Uterus (tissue), 2 donors: ENCODE measurements at regions not wholly inside any gene's neighbourhood (a gene's known extent, or its start where the extent isn't known, plus 50 kb on each side); places are given as distances from the start of the nearest gene placed in this dataset.

Experiments used
- POLR2A ChIP-seq, 2 donors: fragments of 450-650 bp; IDR thresholded peaks; one replicate each; pipeline ENCODE4 v1.6.1; 2016; ENCODE audit warnings: antibody characterized with exemption in 2 of 2, mild to moderate bottlenecking in 1 of 2, moderate library complexity in 1 of 2
- TF ChIP-seq, protein P1 (sequence below), 4 experiments: fragments of 200-600 bp in 2 of 4; fragments of 450-650 bp in 2 of 4; sonication (generic) in 2 of 4; IDR thresholded peaks; one replicate each; pipeline ENCODE4 v1.5.1; 2016 to 2019; ENCODE audit warnings: antibody characterized with exemption in 4 of 4, mild to moderate bottlenecking in 2 of 4, moderate library complexity in 1 of 4

DNA sequence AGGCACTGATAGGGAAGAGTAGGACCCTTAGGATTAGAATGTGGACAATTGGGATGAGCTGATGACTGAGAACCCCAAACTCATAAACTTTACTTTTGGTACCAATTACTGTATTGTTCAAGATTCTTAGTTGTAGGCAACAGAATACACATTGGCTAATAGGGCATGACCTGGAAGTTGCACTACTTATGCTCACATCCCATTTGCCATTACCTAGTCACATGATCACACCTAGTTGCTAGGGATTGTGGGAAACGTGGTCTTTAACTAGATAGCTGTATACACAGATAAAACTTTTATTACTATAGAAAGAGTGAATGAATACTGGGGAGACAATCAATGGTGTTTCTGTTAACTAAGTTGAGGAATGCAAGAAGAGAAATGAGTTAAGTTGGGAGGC lies 113.4 kb upstream of the AKIRIN2 start:
- TF ChIP-seq, protein P1, sequence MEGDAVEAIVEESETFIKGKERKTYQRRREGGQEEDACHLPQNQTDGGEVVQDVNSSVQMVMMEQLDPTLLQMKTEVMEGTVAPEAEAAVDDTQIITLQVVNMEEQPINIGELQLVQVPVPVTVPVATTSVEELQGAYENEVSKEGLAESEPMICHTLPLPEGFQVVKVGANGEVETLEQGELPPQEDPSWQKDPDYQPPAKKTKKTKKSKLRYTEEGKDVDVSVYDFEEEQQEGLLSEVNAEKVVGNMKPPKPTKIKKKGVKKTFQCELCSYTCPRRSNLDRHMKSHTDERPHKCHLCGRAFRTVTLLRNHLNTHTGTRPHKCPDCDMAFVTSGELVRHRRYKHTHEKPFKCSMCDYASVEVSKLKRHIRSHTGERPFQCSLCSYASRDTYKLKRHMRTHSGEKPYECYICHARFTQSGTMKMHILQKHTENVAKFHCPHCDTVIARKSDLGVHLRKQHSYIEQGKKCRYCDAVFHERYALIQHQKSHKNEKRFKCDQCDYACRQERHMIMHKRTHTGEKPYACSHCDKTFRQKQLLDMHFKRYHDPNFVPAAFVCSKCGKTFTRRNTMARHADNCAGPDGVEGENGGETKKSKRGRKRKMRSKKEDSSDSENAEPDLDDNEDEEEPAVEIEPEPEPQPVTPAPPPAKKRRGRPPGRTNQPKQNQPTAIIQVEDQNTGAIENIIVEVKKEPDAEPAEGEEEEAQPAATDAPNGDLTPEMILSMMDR (IDR thresholded peaks at IDR 0.05), result no peak
- no peak for TF ChIP-seq POLR2A (IDR thresholded peaks at IDR 0.05)
